NB4 (cell line): ENCODE measurements at regions not wholly inside any gene's neighbourhood (a gene's known extent, or its start where the extent isn't known, plus 50 kb on each side); places are given as distances from the start of the nearest gene placed in this dataset.

Experiments used
- MYC ChIP-seq: IDR thresholded peaks from 2 replicates; pipeline ENCODE4 v1.6.1; 2011; ENCODE audit warnings: low read depth, low read length
- POLR2A ChIP-seq: IDR thresholded peaks from 2 replicates; pipeline ENCODE4 v1.6.1; 2011; ENCODE audit warnings: mild to moderate bottlenecking; ENCODE audit not compliant: insufficient read length; ENCODE audit errors: extremely low read depth
- TF ChIP-seq, protein P1 (sequence below): IDR thresholded peaks from one replicate; pipeline ENCODE4 v1.5.1; 2012; ENCODE audit warnings: low read depth, low read length
- TF ChIP-seq, protein P2 (sequence below): IDR thresholded peaks from 2 replicates; pipeline ENCODE4 v1.6.1; 2011; ENCODE audit warnings: low read depth, low read length

DNA sequence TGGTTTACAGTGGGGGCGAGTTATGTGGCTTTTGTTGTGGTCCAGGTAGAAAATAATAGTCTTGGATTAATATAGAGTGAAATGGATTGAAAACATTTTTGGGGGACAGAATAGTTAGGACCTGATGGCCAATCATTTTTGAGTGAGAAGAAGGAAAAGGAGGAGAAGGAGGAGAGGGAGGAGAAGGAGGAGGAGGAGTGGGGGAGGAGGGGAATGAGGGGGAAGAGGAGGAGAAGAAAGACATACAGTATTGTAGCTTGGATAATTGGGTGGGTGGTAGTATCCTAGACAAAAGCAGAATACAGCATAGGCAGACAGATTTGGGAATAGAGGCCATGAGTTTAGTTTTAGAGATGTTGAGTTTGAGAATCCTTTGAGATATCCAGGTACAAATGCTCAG lies 101.6 kb downstream of the GATA6 start:
- no peak for TF ChIP-seq POLR2A
- TF ChIP-seq, protein P1, sequence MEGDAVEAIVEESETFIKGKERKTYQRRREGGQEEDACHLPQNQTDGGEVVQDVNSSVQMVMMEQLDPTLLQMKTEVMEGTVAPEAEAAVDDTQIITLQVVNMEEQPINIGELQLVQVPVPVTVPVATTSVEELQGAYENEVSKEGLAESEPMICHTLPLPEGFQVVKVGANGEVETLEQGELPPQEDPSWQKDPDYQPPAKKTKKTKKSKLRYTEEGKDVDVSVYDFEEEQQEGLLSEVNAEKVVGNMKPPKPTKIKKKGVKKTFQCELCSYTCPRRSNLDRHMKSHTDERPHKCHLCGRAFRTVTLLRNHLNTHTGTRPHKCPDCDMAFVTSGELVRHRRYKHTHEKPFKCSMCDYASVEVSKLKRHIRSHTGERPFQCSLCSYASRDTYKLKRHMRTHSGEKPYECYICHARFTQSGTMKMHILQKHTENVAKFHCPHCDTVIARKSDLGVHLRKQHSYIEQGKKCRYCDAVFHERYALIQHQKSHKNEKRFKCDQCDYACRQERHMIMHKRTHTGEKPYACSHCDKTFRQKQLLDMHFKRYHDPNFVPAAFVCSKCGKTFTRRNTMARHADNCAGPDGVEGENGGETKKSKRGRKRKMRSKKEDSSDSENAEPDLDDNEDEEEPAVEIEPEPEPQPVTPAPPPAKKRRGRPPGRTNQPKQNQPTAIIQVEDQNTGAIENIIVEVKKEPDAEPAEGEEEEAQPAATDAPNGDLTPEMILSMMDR = no peak
- TF ChIP-seq, protein P2, sequence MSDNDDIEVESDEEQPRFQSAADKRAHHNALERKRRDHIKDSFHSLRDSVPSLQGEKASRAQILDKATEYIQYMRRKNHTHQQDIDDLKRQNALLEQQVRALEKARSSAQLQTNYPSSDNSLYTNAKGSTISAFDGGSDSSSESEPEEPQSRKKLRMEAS = no peak
- TF ChIP-seq MYC = no peak
